NCI-H82 treated with DMSO at 0.1 percent for 48 hours (cell line): ENCODE measurements at regions not wholly inside any gene's neighbourhood (a gene's known extent, or its start where the extent isn't known, plus 50 kb on each side); places are given as distances from the start of the nearest gene placed in this dataset.
"Not testable (repeated sequence)": the region's sequence is repeated elsewhere in the genome, so short reads cannot be mapped to it uniquely, and the experiment has no call there.

Experiments used
- DNase-seq: peaks from one replicate; lab custom pipeline; 2025; ENCODE audit not compliant: unreplicated experiment; lab: John Stamatoyannopoulos, UW

DNA sequence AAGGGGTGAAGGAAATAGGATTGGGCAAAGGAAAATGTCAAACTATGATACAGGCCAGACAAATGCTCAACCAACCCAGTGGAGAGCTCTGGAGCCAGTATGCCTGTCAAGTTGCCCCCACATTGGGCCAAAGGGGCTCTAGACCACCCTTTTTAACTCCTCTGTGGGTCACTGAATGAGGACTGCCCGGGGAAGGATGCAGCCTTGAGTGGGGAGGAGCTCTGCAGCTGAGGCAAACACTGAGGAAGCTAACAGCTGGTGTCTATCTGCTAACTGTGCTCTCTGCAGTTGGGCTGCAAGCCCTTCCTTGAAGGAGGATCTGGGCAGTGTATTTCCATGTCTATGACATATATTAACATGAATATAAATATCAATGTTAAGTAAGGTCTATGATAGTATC lies 98.4 kb upstream of the PRSS16 start:
- DNase-seq, result no peak

DNA sequence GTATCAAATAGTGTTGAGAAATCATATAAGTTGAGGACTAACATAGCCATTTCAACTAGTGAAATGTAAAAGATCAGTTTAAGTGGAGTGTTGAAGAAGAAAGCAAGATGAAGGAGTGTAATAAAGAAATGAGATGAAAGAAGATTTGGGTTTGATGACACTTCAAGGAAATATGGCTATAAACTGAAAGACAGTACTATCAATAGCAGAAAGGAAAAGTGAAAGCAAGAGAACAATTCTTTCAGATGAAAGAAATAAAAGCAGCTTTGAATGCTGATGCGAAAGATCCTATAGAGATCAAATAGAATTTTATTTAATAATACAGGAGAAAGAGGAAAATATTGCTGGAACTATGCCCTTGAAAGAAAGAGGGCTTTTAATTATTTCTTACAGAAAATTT lies 92.8 kb upstream of the PRSS16 start:
- DNase-seq, result no peak

DNA sequence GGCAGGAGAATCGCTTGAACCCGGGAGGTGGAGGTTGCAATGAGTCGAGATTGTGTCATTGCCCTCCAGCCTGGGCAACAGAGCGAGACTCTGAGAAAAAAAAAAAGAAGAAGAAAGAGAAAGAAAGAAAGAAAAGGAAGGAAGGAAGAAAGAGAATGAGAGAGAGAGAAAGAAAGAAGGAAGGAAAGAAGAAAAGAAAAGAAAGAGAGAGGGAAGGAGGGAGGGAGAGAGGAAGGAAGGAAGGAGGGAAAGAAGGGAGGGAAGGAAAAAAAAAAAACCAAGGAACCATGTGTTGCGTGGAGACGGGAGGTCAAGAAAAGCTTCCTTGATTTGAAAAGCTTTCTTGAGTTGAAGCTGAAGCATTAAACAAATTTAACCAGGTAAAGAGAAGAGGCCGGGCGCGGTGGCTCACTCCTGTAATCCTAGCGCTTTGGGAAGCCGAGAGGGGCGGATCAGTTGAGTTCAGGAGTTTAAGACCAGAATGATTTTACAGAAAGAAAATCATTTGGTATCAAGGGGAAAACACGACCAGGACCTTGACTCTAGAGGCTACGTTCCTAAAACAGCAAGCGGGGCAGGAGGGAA lies 90.5 kb upstream of the PRSS16 start:
- no peak for DNase-seq

DNA sequence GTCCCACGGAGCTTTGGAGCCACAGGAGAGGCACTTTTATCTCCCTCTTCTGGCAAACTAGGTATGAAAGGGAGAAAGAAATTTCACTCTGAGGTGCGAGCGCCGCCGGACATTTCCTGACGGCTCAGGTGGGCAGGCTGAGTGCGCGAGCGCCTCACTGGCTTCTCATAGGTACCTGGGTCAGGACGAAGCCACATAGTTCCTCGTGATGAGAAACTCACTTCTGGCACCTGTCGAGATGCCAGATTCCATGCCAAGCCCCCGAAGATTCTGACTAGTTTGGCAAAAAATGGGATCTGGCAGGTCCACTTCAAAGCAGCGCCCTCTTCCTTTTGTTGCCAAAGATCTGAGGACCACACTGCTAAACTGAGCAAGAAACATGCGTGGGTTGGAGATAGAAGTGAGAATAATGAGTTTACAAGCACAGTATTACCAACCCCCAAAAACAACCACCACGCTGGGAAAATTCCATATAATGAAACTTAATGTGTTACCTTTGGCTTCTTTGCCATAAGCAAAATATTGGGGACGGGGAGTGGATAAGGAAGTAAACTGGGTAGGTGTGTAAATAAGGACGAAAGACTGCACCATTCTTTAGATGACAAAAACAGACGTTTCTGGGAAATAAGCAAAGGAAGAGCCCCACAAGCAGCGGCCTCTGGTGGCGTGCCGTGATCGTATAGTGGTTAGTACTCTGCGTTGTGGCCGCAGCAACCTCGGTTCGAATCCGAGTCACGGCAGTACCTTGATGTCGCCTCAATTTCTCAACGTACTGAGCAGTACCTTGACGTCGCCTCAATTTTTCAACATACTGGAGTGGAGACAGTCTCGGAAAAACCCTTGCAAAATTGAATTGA lies 89.8 kb upstream of the PRSS16 start:
- no peak for DNase-seq

DNA sequence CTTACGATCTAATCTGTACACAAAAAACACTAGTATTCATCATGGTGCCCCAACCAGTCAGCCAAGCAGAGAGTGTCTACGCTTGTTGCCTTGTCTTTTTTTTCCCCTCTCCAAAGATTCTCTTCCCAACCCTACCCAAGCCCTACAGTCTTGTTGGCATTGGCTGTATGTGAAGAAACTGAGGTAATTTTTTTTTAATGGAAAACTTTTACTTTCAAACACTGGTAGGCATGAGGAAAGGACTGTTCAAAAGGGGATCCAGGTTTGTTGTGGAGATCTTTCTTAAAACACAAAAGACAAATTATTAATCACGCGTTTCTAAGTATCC lies 89.2 kb upstream of the PRSS16 start:
- DNase-seq, result no peak

DNA sequence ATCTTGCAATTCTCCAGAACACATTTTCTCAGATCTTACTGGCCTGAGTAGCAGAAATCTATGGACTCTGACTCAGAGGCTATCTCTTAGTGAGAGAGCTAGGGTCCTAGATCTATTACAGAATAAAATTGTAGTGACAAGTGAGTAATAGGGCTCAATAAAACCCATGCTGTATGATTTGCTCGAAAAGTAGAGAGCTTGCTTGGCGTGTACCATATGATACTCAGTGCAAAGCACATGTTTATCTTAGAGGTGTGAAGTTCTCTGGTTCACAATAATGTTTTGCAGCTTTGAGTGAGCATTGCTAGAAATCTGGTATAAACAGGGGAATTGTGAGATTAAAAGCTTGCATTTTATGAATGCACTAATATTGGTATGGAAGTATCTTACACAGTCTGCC lies 87.8 kb upstream of the PRSS16 start:
- no peak for DNase-seq

DNA sequence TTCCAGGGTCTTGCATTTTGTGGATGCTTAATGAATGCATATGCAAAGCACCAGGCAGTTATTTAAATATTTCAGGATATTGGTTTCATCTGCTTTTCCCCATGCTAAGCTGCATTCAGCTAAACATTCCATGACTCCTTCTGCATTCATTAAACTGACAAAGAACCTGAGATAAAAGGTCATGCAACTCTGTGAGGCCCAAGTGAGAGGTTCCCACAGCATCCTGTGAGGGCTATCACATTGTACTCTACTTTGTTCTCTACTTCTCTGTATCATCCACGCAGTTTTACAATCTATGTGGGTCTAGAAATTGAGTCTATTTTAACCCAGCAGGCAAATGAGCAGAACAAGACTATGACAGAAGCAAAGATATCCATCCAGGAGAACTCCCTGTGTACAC lies 86.4 kb upstream of the PRSS16 start:
- no peak for DNase-seq

DNA sequence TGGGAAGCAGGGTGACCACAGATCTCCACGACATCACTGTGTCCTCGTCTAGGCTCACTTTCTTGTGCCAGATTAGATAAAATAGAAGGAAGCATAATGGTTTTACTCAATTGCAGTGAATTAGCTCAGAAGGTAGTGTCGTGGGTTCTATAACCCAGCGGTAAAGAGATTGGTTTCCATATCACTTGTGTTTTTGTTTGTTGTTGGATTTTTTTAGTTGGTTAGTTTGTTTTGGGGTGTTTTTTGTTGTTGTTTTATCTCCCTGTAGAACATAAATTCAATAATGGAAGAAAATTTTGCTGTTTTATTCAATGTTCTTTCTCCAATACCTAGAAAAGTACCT lies 85.9 kb upstream of the PRSS16 start:
- no peak for DNase-seq

DNA sequence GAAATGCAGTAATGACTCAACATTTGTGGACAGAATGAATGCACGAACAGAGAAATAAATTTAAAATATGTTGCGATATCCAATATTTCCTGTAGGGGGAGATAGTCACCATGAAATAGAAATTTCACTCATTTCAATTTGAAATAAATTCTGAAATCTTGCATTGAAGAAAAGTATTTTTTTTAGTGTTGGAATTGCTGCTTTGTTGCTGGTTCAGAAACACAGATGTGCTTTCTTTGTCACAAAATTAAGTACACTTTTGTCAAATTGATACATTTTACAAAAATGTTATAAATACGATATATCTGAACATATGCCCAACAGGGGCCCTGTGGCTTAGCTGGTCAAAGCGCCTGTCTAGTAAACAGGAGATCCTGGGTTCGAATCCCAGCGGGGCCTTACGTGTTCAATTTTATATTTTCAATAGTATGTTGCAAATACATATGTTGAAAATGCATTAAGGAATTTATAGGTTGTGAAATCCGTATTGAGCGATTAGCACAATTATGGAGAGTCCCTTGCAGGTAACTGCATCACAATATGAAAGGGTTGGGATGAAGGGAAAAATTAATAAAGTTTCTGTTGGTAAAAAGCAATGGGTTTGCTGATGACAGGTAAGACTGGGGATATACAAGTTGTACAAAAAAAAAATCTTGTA lies 85.4 kb upstream of the PRSS16 start:
- no peak for DNase-seq

DNA sequence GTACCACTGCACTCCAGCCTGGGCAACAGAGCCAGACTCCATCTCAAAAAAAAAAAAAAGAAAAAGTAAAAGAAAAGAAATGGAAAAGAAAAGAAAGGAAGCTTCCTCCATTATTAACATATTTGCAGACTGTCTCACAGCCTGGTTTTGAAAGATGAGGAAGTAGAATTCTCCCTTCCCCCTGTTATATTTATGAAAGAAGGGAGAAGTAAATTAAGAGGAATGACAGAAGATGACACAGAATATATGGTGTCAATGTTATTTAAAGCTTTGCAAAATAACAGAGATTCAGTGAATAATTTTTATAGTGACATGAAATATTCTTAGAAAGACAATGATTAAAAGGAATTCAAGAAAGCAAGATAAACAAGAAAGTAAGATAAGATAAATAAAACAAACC lies 83.7 kb upstream of the PRSS16 start:
- no peak for DNase-seq

DNA sequence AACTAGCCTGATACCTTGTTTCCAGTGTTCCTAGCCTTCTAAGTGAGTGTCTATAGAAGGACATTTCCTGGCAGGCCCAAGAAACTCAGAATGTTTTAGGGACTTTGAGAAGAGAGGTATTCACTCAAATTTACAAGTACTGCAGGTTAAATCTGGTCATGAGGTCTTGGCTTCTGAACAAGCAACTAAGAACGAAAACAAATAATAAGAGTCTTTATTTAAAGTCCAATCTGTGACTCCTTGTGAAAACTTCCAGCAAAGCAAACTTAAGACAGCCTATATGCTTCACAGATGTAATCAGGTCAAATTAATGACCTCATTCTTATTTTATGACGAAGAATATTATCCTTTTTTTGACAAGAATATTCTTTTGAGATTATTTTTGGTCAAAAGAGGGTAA lies 79.4 kb upstream of the PRSS16 start:
- DNase-seq, result no peak

DNA sequence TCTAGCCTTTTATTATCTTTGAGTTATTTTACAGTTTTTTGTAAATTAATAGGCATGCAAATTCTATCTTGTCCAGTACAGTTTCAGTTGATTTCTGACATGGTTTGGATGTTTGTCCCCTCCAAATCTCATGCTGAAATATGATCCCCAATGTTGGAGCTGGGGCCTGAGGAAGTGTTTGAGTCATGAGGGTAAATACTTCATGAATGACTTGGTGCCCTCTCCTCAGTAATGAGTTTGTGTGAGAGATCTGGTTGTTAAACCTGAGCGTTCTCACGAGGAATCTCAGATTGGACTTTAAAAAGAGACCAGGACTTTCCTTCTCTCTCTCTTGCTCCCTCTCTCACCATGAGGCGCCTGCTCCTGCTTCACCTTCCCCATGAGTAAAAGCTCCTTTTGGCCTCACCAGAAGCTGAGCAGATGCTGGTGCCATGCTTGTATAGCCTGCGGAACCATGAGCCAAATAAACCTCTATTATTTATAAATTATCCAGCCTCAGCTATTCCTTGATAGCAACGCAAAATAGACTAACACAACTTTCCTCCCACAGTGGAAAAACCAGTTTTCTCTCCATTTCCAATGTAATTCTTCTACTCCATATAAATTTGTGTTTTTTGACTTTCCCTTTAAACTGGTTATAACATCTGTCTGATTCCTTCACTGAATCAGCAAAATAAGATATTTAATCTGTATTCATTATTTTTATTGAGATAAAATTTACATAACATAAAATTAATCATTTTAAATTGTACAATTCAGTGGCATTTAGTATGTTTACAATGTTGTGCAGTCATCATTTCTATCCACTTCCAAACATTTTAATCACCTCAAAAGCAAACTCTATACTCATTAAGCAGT lies 78.7 kb upstream of the PRSS16 start:
- DNase-seq, result no peak

DNA sequence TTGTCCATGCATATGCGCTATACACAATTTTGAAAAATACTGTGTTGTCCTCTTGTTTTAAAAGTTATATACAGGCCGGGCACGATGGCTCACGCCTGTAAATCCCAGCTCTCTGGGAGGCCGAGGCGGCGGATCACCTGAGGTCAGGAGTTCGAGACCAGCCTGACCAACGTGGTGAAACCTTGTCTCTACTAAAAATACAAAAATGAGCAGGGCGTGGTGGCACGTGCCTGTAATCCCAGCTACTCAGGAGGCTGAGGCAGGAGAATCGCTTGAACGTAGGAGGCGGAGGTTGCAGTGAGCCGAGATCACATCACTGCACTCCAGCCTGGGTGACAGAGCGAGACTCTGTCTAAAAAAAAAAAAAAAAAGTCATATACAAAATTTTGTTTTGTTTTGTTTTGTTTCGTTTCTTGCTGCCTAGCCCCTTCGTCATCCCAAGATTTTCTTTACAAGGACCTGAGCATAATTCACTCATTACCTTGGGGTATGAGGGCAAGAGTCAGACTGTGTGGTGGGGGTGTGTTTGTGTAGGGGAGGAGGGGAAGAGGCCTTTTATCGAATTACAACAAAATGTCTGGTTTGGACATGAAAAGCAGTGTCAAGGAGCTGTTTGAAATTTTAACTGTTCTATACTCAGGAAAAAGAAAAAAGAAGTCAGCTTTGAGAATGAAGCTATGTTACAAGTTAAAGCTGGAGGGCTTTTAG lies 74.8 kb upstream of the PRSS16 start:
- not testable (repeated sequence) for DNase-seq

DNA sequence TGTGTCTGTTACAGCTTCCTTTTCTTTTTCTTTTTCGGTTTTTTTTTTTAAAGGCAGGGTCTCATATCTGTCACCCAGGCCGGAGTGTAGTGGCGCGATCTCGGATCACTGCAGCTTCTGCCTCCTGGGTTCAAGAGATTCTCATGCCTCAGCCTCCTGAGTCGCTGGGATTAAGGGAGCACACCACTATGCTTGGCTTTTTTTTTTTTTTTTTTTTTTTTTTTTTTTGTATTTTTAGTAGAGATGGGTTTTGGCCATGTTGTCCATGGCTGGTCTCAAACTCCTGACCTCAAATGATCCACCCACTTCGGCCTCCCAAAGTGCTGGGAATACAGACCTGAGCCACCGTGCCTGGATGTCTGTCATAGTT lies 74.3 kb upstream of the PRSS16 start:
- DNase-seq, result not testable (repeated sequence)

DNA sequence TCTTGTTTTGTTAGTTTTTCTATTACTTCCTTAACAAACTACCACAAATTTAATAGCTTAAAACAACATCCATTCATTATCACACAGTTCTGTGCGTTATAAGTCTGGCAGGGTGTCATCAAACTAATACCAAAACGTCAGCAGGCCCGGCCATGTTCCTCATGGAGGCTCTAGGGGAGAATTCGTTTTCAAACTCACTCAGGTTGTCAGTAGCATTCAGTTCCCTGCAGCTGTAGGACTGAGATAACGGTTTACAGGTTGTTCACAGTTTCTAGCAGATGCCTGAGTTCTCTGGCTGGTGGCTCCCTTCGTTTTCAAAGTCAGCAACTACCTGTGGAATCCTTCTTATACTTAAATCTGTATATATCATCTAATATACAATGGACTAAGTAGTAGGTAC lies 72.5 kb upstream of the PRSS16 start:
- no peak for DNase-seq

DNA sequence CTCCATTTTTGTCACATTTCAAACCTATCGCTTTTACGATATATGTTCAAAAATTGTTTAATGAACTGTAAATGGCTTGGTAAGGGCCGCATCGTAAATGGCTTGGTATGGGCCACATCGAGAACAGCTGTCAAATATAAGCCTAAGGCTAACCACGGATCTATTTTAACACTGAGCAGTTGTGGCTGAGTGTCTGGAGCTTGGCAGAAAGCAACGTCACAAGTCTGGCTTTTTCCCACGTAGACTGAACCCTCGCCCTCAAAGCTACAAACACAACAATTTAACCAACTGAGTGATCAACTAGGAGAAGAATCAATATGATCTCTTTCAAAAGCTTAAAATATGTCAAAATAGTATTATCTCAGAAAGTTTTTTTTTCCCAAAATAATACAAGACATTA lies 71.4 kb upstream of the PRSS16 start:
- no peak for DNase-seq

DNA sequence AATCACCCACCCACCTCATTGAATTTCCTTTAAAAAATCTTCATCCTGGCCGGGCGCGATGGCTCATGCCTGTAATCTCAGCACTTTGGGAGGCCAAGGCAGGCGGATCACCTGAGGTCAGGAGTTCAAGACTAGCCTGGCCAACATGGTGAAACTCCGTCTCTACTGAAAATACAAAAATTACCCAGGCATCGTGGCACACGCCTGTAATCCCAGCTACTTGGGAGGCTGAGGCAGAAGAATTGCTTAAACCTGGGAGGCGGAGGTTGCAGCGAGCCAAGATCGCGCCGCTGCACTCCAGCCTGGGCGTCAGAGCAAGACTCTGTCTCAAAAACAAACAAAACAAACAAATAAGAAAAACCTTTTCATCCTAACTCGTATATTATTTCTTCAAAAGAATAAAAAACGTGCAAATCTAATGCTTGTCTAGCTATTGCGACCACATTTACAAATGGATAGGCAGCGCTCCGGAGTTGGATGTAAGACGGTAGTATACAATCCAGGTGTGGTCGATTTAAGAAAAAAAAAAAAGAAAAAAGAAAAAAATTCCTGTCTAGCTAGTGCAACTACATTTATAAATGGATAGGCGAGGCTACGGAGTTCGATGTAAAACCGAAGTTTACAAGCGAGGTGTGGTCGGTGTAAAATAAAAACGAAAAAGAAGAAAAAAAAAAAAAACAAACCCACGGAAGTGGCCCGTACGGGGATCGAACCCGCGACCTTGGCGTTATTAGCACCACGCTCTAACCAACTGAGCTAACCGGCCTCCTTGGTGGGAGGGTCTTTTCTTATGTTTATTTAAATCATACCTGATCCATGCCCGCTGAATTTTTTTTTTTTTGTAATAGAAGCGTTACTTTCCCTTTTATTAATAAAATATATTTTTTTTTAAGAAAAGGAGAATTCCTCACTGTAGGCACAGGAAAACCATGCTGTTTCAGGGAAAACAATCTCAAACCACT lies 70.7 kb upstream of the PRSS16 start:
- DNase-seq, result no peak

DNA sequence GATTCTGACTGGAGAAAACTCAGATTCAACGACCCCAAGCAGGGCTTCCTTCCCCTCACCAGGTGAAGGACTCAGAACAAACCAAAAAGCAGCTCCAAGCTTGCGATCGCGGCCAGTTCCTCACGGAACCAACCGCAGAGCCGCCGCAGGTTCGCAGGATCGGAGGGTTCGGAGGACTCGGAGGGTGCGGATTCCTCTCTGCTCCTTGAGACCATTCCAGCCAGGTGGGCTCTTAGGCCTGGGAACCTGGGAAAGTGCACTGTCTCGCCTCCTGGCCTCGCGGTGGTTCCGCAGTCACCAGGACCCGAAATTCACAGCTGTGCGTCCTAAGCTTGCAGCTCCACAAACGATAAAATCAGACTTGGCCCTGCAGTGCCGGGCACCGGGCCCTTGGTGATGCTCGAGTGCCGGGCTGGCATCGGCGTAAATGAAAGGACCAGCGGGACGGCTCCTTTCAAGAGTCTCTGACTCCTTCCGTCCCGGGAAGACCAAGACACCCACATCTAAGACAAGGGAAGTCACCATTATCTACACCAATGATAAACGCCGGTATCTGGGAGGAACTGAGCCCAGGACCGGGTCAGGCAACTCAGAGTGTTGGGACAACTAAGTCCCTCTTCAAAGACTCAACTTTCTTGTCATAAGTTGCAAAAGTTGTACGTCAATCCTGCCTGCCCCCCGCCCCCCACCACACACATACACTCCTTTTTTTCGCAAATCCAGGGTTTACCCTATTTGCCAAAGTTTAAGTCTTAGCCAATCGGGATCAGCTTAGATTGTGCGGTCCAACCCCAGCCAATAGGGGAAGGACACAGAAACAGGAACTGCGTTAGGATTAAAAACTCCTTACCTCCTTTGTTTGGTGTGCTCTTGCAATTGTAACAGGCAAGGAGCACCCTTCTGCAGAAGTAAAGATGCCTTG lies 69.8 kb upstream of the PRSS16 start:
- DNase-seq, result no peak

DNA sequence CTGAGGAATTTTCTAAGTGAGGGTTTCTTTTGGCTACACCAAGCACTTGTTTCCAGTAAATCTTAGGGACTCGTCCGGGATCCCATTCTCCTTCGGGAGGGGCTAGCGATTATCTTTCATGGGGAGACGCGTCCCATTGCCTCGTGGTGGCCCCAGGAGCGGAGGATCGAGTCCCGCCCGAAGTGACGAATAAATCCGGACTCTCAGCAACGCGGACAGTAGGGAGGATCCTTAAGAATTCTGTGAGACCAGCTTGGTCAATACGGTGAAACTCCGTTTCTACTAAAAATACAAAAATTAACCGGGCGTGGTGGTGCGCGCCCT lies 69.1 kb upstream of the PRSS16 start:
- no peak for DNase-seq
